Colonic mucosa (tissue), 4 donors: ENCODE measurements at regions not wholly inside any gene's neighbourhood (a gene's known extent, or its start where the extent isn't known, plus 50 kb on each side); places are given as distances from the start of the nearest gene placed in this dataset.

Experiments
- DNase-seq: peaks from one replicate; pipeline ENCODE4 v3.0.0-alpha.2; 2020
- H3K27ac ChIP-seq: fragments of 200-600 bp; one replicate; pipeline ENCODE4 v1.8.0; 2021
- H3K27me3 ChIP-seq: fragments of 200-600 bp; one replicate; pipeline ENCODE4 v1.8.0; 2021
- H3K36me3 ChIP-seq: fragments of 200-600 bp; one replicate; pipeline ENCODE4 v1.8.0; 2021
- H3K4me1 ChIP-seq: fragments of 200-600 bp; one replicate; pipeline ENCODE4 v1.8.0; 2021; ENCODE audit warnings: mild to moderate bottlenecking
- H3K4me3 ChIP-seq: fragments of 200-600 bp; one replicate; pipeline ENCODE4 v1.8.0; 2021
- H3K9ac ChIP-seq, 2 donors: one replicate each; pipeline ENCODE4 v1.7.0; 2013; ENCODE audit warnings: control low read depth in 2 of 2, low read depth in 2 of 2, low read length in 2 of 2
- H3K9me3 ChIP-seq: fragments of 200-600 bp; one replicate; pipeline ENCODE4 v1.8.0; 2021
- intact Hi-C: fragments of 100-400 bp; cut with DNase I; formaldehyde crosslinking; loops from one replicate; pipeline ENCODE4 v1.14.1; 2022
- TF ChIP-seq, protein P1 (sequence below): fragments of 200-600 bp; IDR thresholded peaks from one replicate; pipeline ENCODE4 v1.8.0; 2022; ENCODE audit warnings: antibody characterized with exemption, mild to moderate bottlenecking
- donor health status: healthy.
- donor health status: DM: no; HTN: no; CAD: no.
- donor health status: DM: no; HTN: no; CAD: no.

DNA sequence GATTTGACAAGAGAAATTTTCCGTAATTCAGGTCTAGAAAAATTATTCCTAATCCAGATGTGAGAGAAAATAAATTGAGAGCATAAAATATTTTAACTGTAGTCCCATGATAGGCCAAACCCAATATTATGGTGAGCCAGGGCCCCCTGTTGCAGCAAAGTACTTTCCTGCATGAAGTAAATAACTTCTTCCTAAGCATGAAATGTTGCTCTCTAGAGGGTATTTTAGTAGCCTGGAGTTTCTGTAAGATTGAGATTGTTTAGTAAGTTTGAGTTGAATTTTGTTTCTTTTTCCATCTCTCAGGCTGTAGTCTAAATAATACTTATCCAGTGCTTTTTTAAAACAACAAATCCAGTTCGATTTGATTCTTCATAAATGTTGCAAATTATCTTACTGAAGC lies 317.5 kb upstream of the MPDZ start:
- Histone ChIP-seq H3K4me3 (no peak overlapping the region), H3K4me1 (no peaks in the 10 kb centered on the region), H3K9me3 (no peaks in the 10 kb centered on the region), H3K27ac (no peak overlapping the region), H3K27me3 (no peaks in the 10 kb centered on the region), H3K9ac (no peak overlapping the region), H3K36me3 (no peaks in the 10 kb centered on the region)
- intact Hi-C loops: no loop called here
- DNase-seq: no peak
- TF ChIP-seq, protein P1, sequence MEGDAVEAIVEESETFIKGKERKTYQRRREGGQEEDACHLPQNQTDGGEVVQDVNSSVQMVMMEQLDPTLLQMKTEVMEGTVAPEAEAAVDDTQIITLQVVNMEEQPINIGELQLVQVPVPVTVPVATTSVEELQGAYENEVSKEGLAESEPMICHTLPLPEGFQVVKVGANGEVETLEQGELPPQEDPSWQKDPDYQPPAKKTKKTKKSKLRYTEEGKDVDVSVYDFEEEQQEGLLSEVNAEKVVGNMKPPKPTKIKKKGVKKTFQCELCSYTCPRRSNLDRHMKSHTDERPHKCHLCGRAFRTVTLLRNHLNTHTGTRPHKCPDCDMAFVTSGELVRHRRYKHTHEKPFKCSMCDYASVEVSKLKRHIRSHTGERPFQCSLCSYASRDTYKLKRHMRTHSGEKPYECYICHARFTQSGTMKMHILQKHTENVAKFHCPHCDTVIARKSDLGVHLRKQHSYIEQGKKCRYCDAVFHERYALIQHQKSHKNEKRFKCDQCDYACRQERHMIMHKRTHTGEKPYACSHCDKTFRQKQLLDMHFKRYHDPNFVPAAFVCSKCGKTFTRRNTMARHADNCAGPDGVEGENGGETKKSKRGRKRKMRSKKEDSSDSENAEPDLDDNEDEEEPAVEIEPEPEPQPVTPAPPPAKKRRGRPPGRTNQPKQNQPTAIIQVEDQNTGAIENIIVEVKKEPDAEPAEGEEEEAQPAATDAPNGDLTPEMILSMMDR: no peak

DNA sequence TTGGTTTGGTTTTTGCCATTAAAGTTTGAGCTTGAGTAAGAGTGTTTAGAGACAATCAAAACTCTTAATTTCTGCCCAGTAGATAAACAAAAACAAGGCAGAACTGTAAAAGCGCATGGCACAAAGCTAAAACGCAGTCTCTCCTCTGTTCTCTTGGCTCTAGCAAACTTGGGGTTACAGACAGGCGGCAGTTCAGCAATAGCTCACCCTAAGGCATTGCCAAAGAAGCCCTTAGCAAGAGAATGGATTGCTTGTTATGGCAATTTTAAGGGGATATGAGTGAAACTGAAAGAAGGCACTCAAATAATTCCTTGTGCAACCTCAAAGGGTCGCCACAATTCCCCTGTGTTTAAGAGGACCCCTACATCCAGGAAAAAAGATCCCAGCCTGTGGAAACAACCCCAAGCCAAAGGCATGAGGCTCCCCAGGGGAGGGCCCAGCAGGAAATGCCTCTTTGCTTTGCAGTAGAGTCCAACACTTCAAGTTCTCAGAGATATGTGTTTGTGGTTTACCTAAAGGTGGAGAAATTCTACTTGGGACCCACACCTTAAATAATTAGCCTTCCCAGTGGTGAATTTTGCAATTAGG lies 317.0 kb upstream of the MPDZ start:
- H3K4me3 ChIP-seq: no peak overlapping the region
- no peaks in the 10 kb centered on the region for H3K36me3 ChIP-seq
- no peak overlapping the region for H3K9ac ChIP-seq
- no peaks in the 10 kb centered on the region for H3K27me3 ChIP-seq
- intact Hi-C loops: no loop called here
- no peak for DNase-seq
- no peaks in the 10 kb centered on the region for H3K9me3 ChIP-seq
- no peaks in the 10 kb centered on the region for H3K4me1 ChIP-seq
- TF ChIP-seq, protein P1: no peak
- H3K27ac ChIP-seq: no peak overlapping the region

DNA sequence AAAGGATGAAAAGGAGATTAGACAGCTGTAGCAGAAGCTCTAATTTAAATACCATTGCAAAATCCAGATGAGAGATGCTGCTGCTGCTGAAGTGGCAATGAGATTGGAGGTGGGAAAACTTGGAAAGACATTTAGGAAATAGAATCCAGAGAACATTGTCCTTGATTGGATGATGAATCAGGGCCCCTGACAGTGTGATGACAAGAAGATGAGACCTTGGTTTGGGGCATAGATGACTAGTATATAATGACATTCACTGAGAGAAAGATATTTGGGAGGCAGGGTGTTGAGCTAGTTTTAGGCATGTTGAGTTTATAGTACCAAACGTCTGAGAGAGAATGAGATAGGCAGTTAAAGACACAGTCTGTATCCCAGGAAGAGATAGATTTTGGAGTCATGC lies 311.5 kb upstream of the MPDZ start:
- TF ChIP-seq, protein P1: no peak
- no peaks in the 10 kb centered on the region for H3K9me3 ChIP-seq
- intact Hi-C loops: no loop called here
- no peak overlapping the region for H3K4me3 ChIP-seq
- DNase-seq: no peak
- H3K27ac ChIP-seq: no peak overlapping the region
- H3K4me1 ChIP-seq: no peaks in the 10 kb centered on the region
- no peak overlapping the region for H3K9ac ChIP-seq
- H3K27me3 ChIP-seq: no peaks in the 10 kb centered on the region
- no peaks in the 10 kb centered on the region for H3K36me3 ChIP-seq

DNA sequence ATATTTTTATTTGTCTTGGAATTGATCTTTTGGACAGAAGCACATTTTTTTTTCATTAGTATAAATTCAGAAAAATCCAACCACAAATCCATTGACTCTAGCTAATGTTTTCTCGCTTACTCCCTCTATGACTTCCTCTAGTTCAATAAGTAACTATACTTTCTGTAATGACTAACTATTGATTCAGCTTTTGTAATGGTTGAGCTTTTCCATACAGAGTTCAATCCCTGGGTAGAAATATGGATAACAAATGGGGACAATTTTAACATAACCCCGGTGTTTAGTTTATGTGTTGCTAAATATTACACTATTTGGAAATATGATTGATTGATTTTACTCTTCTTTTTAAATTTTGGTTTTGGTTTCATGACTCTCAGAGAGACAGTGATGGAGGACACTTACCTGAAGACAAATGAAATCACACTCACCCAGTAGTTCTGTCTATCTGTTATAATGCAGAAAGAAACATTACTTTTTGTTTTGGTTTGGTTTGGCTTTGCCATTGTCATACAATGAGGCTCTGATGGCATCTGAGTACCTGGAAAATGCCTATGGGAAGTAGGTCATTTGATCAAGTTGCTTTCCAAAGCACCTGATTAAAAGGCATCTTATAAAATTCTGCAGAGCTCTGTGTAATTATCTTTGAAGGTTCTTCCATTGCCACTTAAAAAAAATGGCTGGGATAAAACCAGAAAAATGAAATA lies 309.7 kb upstream of the MPDZ start:
- DNase-seq: no peak
- H3K4me1 ChIP-seq: no peaks in the 10 kb centered on the region
- no peak overlapping the region for H3K9ac ChIP-seq
- intact Hi-C loops: no loop called here
- no peak overlapping the region for H3K4me3 ChIP-seq
- TF ChIP-seq, protein P1: no peak
- H3K9me3 ChIP-seq: no peaks in the 10 kb centered on the region
- no peak overlapping the region for H3K27ac ChIP-seq
- no peaks in the 10 kb centered on the region for H3K27me3 ChIP-seq
- no peaks in the 10 kb centered on the region for H3K36me3 ChIP-seq

DNA sequence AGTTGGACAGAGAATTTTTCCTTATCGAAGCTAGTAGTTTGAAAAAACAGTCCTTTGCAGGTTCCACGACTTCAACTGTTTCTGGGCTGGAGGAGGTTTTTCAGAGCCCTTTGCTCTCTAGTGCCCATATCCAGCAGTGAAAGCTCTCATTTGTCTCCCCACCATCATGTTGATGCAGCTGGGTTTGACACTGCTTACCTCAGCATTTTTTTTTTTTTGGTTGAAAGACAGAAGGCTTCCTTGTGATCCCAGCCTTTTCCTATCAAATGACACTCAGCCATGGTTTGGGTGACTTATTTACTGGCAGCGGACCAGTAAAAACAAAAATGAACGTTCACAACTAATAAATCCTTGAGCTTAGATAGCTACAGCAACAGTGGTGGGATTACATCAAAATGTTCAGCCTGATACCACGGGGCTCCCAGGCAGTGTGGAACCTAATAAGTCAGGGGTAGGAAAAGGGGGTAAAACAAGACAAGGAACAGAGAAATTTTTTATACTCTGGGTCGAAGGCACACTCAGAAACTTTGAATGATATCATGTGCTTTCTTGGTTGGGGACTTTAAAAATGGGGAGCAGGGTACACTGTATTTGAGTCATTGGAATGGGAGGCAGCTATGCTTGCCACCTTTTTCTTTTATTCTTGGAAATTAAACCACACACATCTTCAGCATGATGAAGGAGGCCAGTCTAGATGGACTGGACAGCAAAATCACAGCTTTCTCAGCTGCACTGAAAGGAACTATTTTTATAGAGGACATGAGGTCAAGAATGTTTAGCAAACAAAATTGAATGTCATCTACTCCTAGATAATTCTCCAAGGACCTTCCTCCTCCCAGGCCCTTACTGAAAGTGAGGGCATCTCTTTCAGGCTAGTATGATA lies 308.9 kb upstream of the MPDZ start:
- Histone ChIP-seq H3K9me3 (no peaks in the 10 kb centered on the region), H3K4me3 (no peak overlapping the region), H3K36me3 (no peaks in the 10 kb centered on the region), H3K27ac (no peak overlapping the region), H3K27me3 (no peaks in the 10 kb centered on the region), H3K4me1 (no peaks in the 10 kb centered on the region), H3K9ac (no peak overlapping the region)
- DNase-seq: no peak
- intact Hi-C loops: no loop called here
- TF ChIP-seq, protein P1: no peak
